ENCODE measurements at regions not wholly inside any gene's neighbourhood (a gene's known extent, or its start where the extent isn't known, plus 50 kb on each side); places are given as distances from the start of the nearest gene placed in this dataset.
"Not testable (repeated sequence)": the region's sequence is repeated elsewhere in the genome, so short reads cannot be mapped to it uniquely, and the experiment has no call there.

DNA sequence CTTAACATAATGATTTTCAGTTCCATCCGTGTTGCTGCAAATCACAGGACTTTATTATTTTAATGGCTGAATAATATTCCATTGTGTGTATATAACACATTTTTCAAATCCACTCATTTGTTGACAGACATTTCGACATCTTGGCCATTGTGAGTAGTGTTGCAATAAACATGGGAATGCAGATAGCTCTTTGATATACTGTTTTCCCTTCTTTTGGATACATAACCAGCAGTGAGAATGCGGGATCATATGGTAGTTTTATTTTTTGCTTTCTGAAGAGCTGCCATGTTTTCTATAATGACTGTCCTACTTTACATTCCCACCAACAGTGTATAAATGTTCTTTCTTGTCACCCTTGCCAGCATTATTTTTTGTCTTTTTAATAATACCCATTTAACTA, 420.3 kb upstream of the CHAC2 start:
- Mint-ChIP-seq H3K27ac (no peak overlapping the region), H3K36me3 (no peaks in the 10 kb centered on the region), H3K27me3 (peaks cover 4% of the 10 kb centered on the region), H3K9me3 (peaks cover 1% of the 10 kb centered on the region), H3K4me3 (no peak overlapping the region), H3K4me1 (no peaks in the 10 kb centered on the region)
- DNase-seq, result no peak

GRCh38 chr2:53342248-53342647, 425.4 kb upstream of the CHAC2 start:
- Mint-ChIP-seq H3K27me3 (no peaks in the 10 kb centered on the region), H3K9me3 (no peaks in the 10 kb centered on the region), H3K4me3 (no peak overlapping the region), H3K36me3 (no peaks in the 10 kb centered on the region), H3K4me1 (no peaks in the 10 kb centered on the region), H3K27ac (no peak overlapping the region)
- no peak for DNase-seq

DNA sequence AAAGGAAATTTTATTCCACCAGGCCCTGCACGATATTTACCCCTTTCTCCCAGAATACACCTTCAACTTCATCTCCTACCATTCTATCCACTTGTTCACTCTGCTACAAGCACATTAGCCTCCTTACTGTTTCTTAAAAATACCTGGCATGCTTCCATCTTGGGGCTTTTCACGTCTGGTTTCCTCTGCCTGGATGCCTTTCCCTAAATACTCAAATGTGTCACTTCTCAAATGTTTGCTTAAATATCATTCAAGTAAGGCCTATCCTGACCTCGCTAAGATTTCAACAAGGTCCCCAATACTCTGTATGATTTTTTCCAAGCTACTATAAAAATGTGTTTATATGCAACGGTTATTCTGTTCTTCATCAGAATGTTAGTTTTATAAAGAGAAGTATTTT, 433.0 kb upstream of the CHAC2 start:
- Mint-ChIP-seq H3K9me3 (no peaks in the 10 kb centered on the region), H3K4me3 (no peak overlapping the region), H3K4me1 (no peaks in the 10 kb centered on the region), H3K36me3 (no peaks in the 10 kb centered on the region), H3K27ac (no peak overlapping the region), H3K27me3 (peaks cover 4% of the 10 kb centered on the region)
- DNase-seq, result no peak

DNA sequence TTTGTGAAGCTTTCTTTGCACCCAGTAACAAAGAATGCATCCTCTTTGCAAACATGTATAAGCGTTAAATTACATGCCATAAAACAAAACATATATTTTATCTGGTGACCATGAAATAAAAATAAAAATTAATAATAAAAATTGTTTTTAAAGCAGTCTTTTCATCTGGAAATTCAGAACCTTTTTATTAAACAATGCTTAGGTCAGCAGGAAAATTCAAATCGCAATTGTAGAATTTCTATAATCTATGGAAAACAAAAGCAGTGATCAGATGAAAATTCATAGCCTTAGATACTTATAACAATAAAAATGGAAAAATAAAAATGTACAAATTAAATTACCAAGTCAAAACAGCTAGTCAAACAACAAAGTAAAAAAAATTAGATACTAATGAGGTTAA, 435.9 kb upstream of the CHAC2 start:
- H3K4me1 Mint-ChIP-seq, result no peaks in the 10 kb centered on the region
- H3K27ac Mint-ChIP-seq, result no peak overlapping the region
- no peak overlapping the region for H3K4me3 Mint-ChIP-seq
- H3K36me3 Mint-ChIP-seq, result no peaks in the 10 kb centered on the region
- peaks cover 4% of the 10 kb centered on the region for H3K27me3 Mint-ChIP-seq
- no peak for DNase-seq
- no peaks in the 10 kb centered on the region for H3K9me3 Mint-ChIP-seq

DNA sequence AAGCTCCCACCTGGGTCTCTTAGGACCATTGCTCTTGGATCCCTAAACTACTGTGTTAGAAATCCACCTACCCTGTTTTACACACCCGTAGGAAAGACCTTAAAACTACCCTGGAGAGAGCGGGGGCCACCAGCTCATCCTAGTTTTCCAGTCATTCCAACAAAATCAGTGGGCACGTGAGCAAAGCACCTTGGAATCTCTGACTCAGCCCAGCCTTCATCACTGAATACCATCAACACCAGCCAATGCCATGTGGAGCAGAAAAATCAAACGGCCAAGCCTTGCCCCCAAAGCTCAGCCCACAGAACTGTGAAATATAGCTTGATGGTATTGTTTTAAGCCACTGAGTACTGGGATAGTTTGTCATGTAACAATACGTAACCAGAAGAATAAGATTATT, 449.7 kb upstream of the CHAC2 start:
- Mint-ChIP-seq H3K4me1 (no peaks in the 10 kb centered on the region), H3K4me3 (no peak overlapping the region), H3K27me3 (no peaks in the 10 kb centered on the region), H3K36me3 (no peaks in the 10 kb centered on the region), H3K9me3 (no peaks in the 10 kb centered on the region), H3K27ac (no peak overlapping the region)
- DNase-seq, result no peak

- no peak overlapping the region for H3K4me3 Mint-ChIP-seq
- H3K36me3 Mint-ChIP-seq, result no peaks in the 10 kb centered on the region
- no peaks in the 10 kb centered on the region for H3K4me1 Mint-ChIP-seq
- no peak overlapping the region for H3K27ac Mint-ChIP-seq
- no peaks in the 10 kb centered on the region for H3K9me3 Mint-ChIP-seq
- no peaks in the 10 kb centered on the region for H3K27me3 Mint-ChIP-seq
- no peak for DNase-seq
Observed at GRCh38 chr2:53315149-53315548, 452.5 kb upstream of the CHAC2 start.

DNA sequence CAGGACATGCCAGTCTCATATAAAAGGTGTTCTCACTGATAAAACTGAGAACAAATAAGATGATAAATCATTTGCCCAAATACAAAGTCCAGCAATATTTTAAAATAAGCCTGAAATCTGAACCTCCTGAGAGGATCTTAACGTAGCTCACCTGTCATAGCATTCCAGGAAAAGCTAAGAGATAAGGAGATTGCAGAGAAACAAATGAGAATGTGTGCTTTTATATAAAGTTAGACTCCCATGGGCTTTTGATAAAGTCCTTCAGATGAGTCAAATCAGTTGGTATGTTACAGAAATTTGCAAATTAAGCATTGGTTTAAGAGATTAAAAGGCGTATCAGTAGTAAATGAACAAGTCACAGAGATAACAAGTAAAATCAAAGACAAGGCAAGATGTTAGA, 452.9 kb upstream of the CHAC2 start:
- no peak for DNase-seq
- no peaks in the 10 kb centered on the region for H3K36me3 Mint-ChIP-seq
- H3K4me3 Mint-ChIP-seq, result no peak overlapping the region
- no peaks in the 10 kb centered on the region for H3K27me3 Mint-ChIP-seq
- H3K4me1 Mint-ChIP-seq, result no peaks in the 10 kb centered on the region
- no peak overlapping the region for H3K27ac Mint-ChIP-seq
- no peaks in the 10 kb centered on the region for H3K9me3 Mint-ChIP-seq

GRCh38 chr2:53313644-53314043, 454.0 kb upstream of the CHAC2 start:
- H3K36me3 Mint-ChIP-seq, H3K4me3 Mint-ChIP-seq, DNase-seq, H3K27me3 Mint-ChIP-seq, H3K4me1 Mint-ChIP-seq, H3K9me3 Mint-ChIP-seq, H3K27ac Mint-ChIP-seq: not testable (repeated sequence)

DNA sequence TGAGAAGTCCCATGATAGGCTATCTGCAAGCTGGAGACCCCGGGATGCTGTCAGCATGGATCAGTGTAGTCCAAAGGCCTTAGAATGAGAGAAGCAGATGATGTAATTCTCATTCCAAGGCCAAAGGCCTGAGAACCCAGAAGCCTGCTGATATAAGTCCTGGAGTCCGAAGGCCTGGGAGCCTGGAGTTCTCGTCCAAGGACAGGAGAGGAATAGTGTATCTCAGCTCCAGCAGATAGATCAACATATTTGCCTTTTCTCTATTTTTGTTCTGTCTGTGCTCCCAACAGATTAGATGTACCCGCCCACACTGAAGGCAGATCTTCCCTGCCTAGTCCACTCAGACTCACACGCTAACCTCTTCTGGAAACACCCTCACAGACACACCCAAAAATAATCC, 454.9 kb upstream of the CHAC2 start:
- no peak for DNase-seq
- H3K4me3 Mint-ChIP-seq, result no peak overlapping the region
- no peak overlapping the region for H3K27ac Mint-ChIP-seq
- no peaks in the 10 kb centered on the region for H3K9me3 Mint-ChIP-seq
- no peaks in the 10 kb centered on the region for H3K27me3 Mint-ChIP-seq
- no peaks in the 10 kb centered on the region for H3K36me3 Mint-ChIP-seq
- H3K4me1 Mint-ChIP-seq, result no peaks in the 10 kb centered on the region

DNA sequence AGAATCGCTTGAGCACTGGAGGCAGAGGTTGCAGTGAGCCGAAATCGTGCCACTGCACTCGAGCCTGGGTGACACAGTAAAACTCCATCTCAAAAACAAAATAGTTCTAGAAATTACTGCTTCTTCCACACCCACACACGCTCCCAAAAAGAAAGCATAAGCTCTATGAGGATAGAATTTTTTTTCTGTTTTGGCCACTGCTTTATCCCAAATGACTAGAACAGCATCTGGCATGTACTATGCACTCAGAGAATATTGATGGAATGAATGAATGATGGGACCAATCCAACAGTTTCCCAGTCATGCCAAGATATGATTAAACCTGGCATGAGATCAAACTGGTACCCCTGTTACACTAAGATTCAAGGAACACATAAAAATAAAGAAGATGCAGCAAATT, 455.4 kb upstream of the CHAC2 start:
- no peak overlapping the region for H3K4me3 Mint-ChIP-seq
- DNase-seq, result no peak
- no peaks in the 10 kb centered on the region for H3K27me3 Mint-ChIP-seq
- H3K27ac Mint-ChIP-seq, result no peak overlapping the region
- no peaks in the 10 kb centered on the region for H3K36me3 Mint-ChIP-seq
- no peaks in the 10 kb centered on the region for H3K4me1 Mint-ChIP-seq
- H3K9me3 Mint-ChIP-seq, result no peaks in the 10 kb centered on the region

GRCh38 chr2:53303012-53303578, 464.5 kb upstream of the CHAC2 start:
- no peak for DNase-seq
- Mint-ChIP-seq H3K27me3 (no peaks in the 10 kb centered on the region), H3K9me3 (no peaks in the 10 kb centered on the region), H3K36me3 (no peaks in the 10 kb centered on the region), H3K27ac (no peak overlapping the region), H3K4me3 (no peak overlapping the region), H3K4me1 (no peaks in the 10 kb centered on the region)

DNA sequence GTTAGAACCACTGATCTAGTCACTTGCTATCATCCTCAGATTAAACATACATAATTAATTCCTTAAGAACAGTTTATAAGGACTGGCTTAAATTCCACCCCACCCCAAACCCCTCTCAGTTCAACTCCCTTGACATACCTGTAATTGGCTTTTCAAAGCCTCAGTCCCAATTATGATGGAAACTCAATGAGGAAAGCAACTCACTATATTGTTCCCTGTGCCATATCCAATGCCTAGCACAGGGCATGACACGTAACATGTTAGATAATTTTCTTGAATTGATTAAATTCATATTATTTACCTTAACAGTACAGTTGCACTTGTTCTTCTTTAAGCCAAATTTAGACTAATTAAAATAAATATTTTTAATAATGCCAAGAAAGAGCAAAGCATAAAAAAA, 465.1 kb upstream of the CHAC2 start:
- DNase-seq, result no peak
- Mint-ChIP-seq H3K4me1 (no peaks in the 10 kb centered on the region), H3K36me3 (no peaks in the 10 kb centered on the region), H3K4me3 (no peak overlapping the region), H3K9me3 (no peaks in the 10 kb centered on the region), H3K27me3 (no peaks in the 10 kb centered on the region), H3K27ac (no peak overlapping the region)

- Mint-ChIP-seq H3K27ac (no peak overlapping the region), H3K4me1 (no peaks in the 10 kb centered on the region), H3K9me3 (no peaks in the 10 kb centered on the region), H3K4me3 (no peak overlapping the region), H3K36me3 (no peaks in the 10 kb centered on the region), H3K27me3 (peaks cover 8% of the 10 kb centered on the region)
- no peak for DNase-seq
Observed at GRCh38 chr2:53289309-53290006, 478.1 kb upstream of the CHAC2 start.

DNA sequence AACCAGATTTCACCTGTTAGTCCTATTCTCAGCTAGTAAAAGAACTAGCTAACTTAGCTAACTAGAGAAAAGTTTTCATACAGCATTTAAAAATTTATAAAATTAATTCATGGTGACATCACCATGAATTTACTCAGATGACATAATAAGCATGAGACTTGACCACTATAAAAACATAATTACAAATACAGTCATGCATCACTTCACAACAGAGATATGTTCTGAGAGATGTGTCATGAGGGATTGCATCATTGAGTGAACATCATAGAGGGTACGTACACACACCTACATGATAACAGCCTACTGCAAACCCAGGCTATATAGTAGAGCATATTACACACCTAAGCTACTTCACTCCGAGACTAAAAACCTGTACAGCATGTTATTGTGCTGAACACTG, 481.3 kb upstream of the CHAC2 start:
- H3K36me3 Mint-ChIP-seq, result no peaks in the 10 kb centered on the region

GRCh38 chr2:53275743-53276142, 491.9 kb upstream of the CHAC2 start:
- no peak for DNase-seq
- Mint-ChIP-seq H3K4me3 (no peak overlapping the region), H3K27ac (no peak overlapping the region), H3K4me1 (no peaks in the 10 kb centered on the region), H3K9me3 (no peaks in the 10 kb centered on the region), H3K27me3 (no peaks in the 10 kb centered on the region), H3K36me3 (no peaks in the 10 kb centered on the region)

More for the DNA sequence above, 481.3 kb upstream of the CHAC2 start:
- no peak for DNase-seq
- Mint-ChIP-seq H3K27me3 (peaks cover 4% of the 10 kb centered on the region), H3K27ac (no peak overlapping the region), H3K4me3 (no peak overlapping the region), H3K4me1 (no peaks in the 10 kb centered on the region), H3K9me3 (no peaks in the 10 kb centered on the region)

DNA sequence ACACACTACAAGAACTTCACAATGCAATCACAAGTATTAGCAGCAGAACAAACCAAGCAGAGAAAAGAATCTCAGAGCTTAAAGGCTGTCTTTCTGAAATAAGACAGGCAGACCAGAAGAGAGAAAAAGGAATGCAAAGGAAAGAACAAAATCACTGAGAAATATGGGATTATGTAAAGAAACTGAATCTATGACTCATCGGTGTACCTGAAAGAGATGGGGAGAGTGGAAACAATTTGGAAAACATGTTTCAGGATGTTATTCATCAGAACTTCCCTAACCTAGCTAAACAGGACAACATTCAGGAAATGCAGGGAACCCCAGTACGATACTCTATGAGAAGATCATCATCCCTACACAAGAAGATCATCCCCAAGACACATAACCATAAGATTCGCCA, 499.0 kb upstream of the CHAC2 start:
- Mint-ChIP-seq H3K36me3 (no peaks in the 10 kb centered on the region), H3K27ac (no peak overlapping the region)

More for the DNA sequence above, 499.0 kb upstream of the CHAC2 start:
- no peaks in the 10 kb centered on the region for H3K27me3 Mint-ChIP-seq
- H3K4me3 Mint-ChIP-seq, result no peak overlapping the region
- no peak for DNase-seq
- no peaks in the 10 kb centered on the region for H3K4me1 Mint-ChIP-seq
- no peaks in the 10 kb centered on the region for H3K9me3 Mint-ChIP-seq

Data from activated naive CD8-positive, alpha-beta T cell treated with anti-CD3 and anti-CD28 coated beads for 36 hours (primary cell).